PC-3 (cell line): ENCODE measurements at regions not wholly inside any gene's neighbourhood (a gene's known extent, or its start where the extent isn't known, plus 50 kb on each side); places are given as distances from the start of the nearest gene placed in this dataset.
"Not testable (repeated sequence)": the region's sequence is repeated elsewhere in the genome, so short reads cannot be mapped to it uniquely, and the experiment has no call there.

ENCODE experiments used
- ATAC-seq: fragments of 200-7000 bp; cut with Tn5 transposase; 2 replicates; pipeline ENCODE4 v1.9.1; 2020; ENCODE audit warnings: mild to moderate bottlenecking, moderate library complexity
- BruUV-seq: library from RNA; stranded (reverse); fragments of 400-500 nt; replicated peaks from 2 replicates; lab custom pipeline; 2021; lab: Mats Ljungman, UMichigan
- CTCF ChIA-PET: fragments of 300-600 bp; sonication (Branson Sonifier 250); formaldehyde crosslinking; loops from one replicate; lab custom pipeline; 2022; ENCODE audit warnings: antibody characterized with exemption; lab: Charles Lee
- POLR2A ChIA-PET: fragments of 300-600 bp; sonication (Branson Sonifier 250); formaldehyde crosslinking; loops from one replicate; lab custom pipeline; 2022; ENCODE audit warnings: antibody characterized with exemption; ENCODE audit not compliant: unreplicated experiment; lab: Charles Lee
- DNase-seq: peaks from one replicate; pipeline ENCODE4 v3.0.0-alpha.2; 2015
- H2AFZ ChIP-seq: fragments of 300-600 bp; sonication (generic); 2 replicates; pipeline ENCODE4 v1.6.0; 2016; ENCODE audit warnings: antibody characterized with exemption, low read length
- H3F3A ChIP-seq: fragments of 300-600 bp; sonication (generic); one replicate; pipeline ENCODE4 v1.6.0; 2017; ENCODE audit warnings: antibody characterized with exemption, low read length, control low read depth, mild to moderate bottlenecking; ENCODE audit not compliant: unreplicated experiment
- H3K27ac ChIP-seq: fragments of 300-600 bp; sonication (generic); 2 replicates; pipeline ENCODE4 v1.5.1; 2016; ENCODE audit warnings: mild to moderate bottlenecking, low read length
- H3K27me3 ChIP-seq: fragments of 300-600 bp; sonication (generic); 2 replicates; pipeline ENCODE4 v1.6.1; 2016; ENCODE audit warnings: low read length, mixed read lengths
- H3K36me3 ChIP-seq: fragments of 300-600 bp; sonication (generic); 2 replicates; pipeline ENCODE4 v1.6.1; 2016; ENCODE audit warnings: low read depth, mixed run types, low read length, mixed read lengths
- H3K4me1 ChIP-seq: fragments of 300-600 bp; sonication (generic); 2 replicates; pipeline ENCODE4 v1.5.1; 2016; ENCODE audit warnings: low read length; ENCODE audit not compliant: insufficient read depth
- H3K4me2 ChIP-seq: fragments of 300-600 bp; sonication (generic); 2 replicates; pipeline ENCODE4 v1.6.0; 2016; ENCODE audit warnings: low read length
- H3K4me3 ChIP-seq: fragments of 300-600 bp; sonication (generic); 2 replicates; pipeline ENCODE4 v1.5.1; 2016; ENCODE audit warnings: mild to moderate bottlenecking, low read length, mixed read lengths
- H3K79me2 ChIP-seq: fragments of 300-600 bp; sonication (generic); 2 replicates; pipeline ENCODE4 v1.6.1; 2017; ENCODE audit warnings: low read length, mixed read lengths
- H3K9ac ChIP-seq: fragments of 300-600 bp; sonication (generic); 2 replicates; pipeline ENCODE4 v1.6.0; 2016; ENCODE audit warnings: mild to moderate bottlenecking, low read length
- H3K9me2 ChIP-seq: fragments of 300-600 bp; sonication (generic); replicated peaks from 2 replicates; pipeline ENCODE4 v1.6.1; 2016; ENCODE audit warnings: mixed run types, low read length, mixed read lengths
- H3K9me3 ChIP-seq: fragments of 300-600 bp; sonication (generic); 2 replicates; pipeline ENCODE4 v1.6.1; 2016; ENCODE audit warnings: low read length, mixed read lengths
- H4K20me1 ChIP-seq: fragments of 300-600 bp; sonication (generic); 2 replicates; pipeline ENCODE4 v1.6.1; 2016; ENCODE audit warnings: low read length, mixed read lengths
- CTCF ChIP-seq: fragments of 300-600 bp; sonication (generic); conservative IDR thresholded peaks from 2 replicates; pipeline ENCODE4 v1.5.1; 2017; ENCODE audit warnings: antibody characterized with exemption, low read depth, mild to moderate bottlenecking, low read length
- EZH2 ChIP-seq: fragments of 300-600 bp; sonication (generic); IDR thresholded peaks from one replicate; pipeline ENCODE4 v1.6.1; 2017; ENCODE audit warnings: antibody characterized with exemption, mild to moderate bottlenecking, low read length; ENCODE audit not compliant: unreplicated experiment
- EZH2phosphoT487 ChIP-seq: fragments of 300-600 bp; sonication (generic); IDR thresholded peaks from 2 replicates; pipeline ENCODE4 v1.6.1; 2018; ENCODE audit warnings: mild to moderate bottlenecking, antibody characterized with exemption, low read length, borderline replicate concordance
- intact Hi-C: fragments of 100-400 bp; cut with micrococcal nuclease; formaldehyde crosslinking; loops from 2 replicates; pipeline ENCODE4 v1.9.0; 2023

DNA sequence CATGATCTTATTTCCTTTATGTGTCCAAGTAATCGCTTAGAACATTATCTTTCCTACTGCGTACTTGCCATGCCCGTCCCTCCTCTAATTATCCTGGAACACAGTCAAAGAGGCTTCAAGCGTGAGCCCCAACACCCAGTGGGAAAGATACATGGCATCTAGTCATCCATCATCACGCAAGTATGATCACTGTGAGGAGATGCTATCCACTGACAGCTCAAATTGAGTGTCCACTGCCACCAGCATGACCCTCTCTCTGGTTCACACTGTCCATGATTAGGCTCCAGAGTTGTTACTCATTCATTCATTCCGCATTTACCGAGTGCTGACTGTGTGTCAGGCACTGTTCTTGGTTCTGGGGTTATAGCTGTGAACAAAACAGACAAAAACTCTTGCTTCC is 124.6 kb downstream of the COPS8 start:
- Histone ChIP-seq H3K27me3 (no peaks in the 10 kb centered on the region), H3K27ac (no peak overlapping the region), H3K9ac (no peak overlapping the region), H3K9me3 (no peaks in the 10 kb centered on the region), H3K4me3 (no peak overlapping the region), H3K79me2 (no peaks in the 10 kb centered on the region), H3K4me1 (peaks cover 10% of the 10 kb centered on the region; the same call in 1 of the 2 replicates), H3K9me2 (no peaks in the 10 kb centered on the region), H3K4me2 (no peak overlapping the region), H3K36me3 (no peaks in the 10 kb centered on the region), H3F3A (no peaks in the 10 kb centered on the region), H4K20me1 (no peaks in the 10 kb centered on the region), H2AFZ (no peak overlapping the region)
- ChIA-PET CTCF (no interaction called here), POLR2A (no interaction called here)
- BruUV-seq, result no TSS peak
- TF ChIP-seq EZH2phosphoT487 (no peak), EZH2 (no peak), CTCF (no peak)
- intact Hi-C loops, result no loop called here
- DNase-seq (no peak), ATAC-seq (no peak)

DNA sequence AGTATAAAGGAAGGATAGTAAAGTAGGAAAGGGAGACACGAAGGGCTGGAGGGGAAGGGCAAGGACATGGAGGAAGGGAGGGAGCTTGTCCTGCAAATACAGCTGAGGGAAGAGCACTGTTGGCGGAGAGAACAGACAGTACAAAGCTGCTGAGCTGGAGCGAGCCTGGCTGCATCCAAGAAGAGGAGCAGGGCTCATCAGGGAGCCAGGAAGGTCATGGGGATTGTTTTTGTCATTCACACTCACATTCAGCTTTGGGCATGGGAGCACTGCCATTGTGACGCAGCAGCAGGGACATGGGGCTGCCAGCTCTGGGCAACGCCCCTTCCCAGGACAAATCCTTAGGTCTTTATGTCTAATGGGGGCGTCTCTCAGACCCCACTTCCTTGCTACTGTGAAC is 125.1 kb downstream of the COPS8 start:
- H3F3A ChIP-seq, result no peaks in the 10 kb centered on the region
- no peak for ATAC-seq
- H3K4me2 ChIP-seq, result no peak overlapping the region
- no peak overlapping the region for H3K4me3 ChIP-seq
- no peaks in the 10 kb centered on the region for H4K20me1 ChIP-seq
- H3K9ac ChIP-seq, result no peak overlapping the region
- TF ChIP-seq EZH2phosphoT487, result no peak
- no peak for TF ChIP-seq CTCF
- TF ChIP-seq EZH2, result no peak
- H3K4me1 ChIP-seq, result peaks cover 10% of the 10 kb centered on the region; the same call in 1 of the 2 replicates
- intact Hi-C loops, result no loop called here
- no peak for DNase-seq
- H3K79me2 ChIP-seq, result no peaks in the 10 kb centered on the region
- ChIA-PET POLR2A (no interaction called here), CTCF (no interaction called here)
- BruUV-seq, result no TSS peak
- no peak overlapping the region for H3K27ac ChIP-seq
- no peaks in the 10 kb centered on the region for H3K36me3 ChIP-seq
- H3K9me2 ChIP-seq, result no peaks in the 10 kb centered on the region
- no peaks in the 10 kb centered on the region for H3K27me3 ChIP-seq
- H3K9me3 ChIP-seq, result no peaks in the 10 kb centered on the region
- no peak overlapping the region for H2AFZ ChIP-seq

GRCh38 chr2:237212356-237213279 is 126.9 kb downstream of the COPS8 start:
- intact Hi-C loops, CTCF ChIA-PET, H3K4me2 ChIP-seq, H2AFZ ChIP-seq, H3K4me3 ChIP-seq, DNase-seq, H3K9me2 ChIP-seq, BruUV-seq, H3K27me3 ChIP-seq, H3K36me3 ChIP-seq, H3F3A ChIP-seq, H3K79me2 ChIP-seq, H3K27ac ChIP-seq, ATAC-seq, H3K9me3 ChIP-seq, H3K4me1 ChIP-seq, H4K20me1 ChIP-seq, H3K9ac ChIP-seq: not testable (repeated sequence)
- POLR2A ChIA-PET, result interaction anchor here (0.7 kb wide), 1 partner anchor 10 kb away, joined by 3 read pairs; no protein-coding TSS in a partner anchor
